DND-41 (cell line): ENCODE measurements at regions not wholly inside any gene's neighbourhood (a gene's known extent, or its start where the extent isn't known, plus 50 kb on each side); places are given as distances from the start of the nearest gene placed in this dataset.

Experiments used
- ATAC-seq: fragments of 200-7000 bp; cut with Tn5 transposase; 3 replicates; pipeline ENCODE4 v1.9.1; 2021; ENCODE audit warnings: low read depth; ENCODE audit not compliant: insufficient read depth
- DNase-seq: peaks from one replicate; pipeline ENCODE4 v3.0.0-alpha.2; 2020
- H2AFZ ChIP-seq: 2 replicates; pipeline ENCODE4 v1.6.0; 2012; ENCODE audit warnings: low read depth, low read length
- H3K27ac ChIP-seq: 2 replicates; pipeline ENCODE4 v1.5.1; 2012; ENCODE audit warnings: low read length, inconsistent platforms
- H3K27me3 ChIP-seq: fragments of 200-600 bp; sonication (generic); 2 replicates; pipeline ENCODE4 v1.6.0; 2012; ENCODE audit warnings: low read length, mild to moderate bottlenecking, inconsistent platforms; ENCODE audit not compliant: insufficient read depth, poor library complexity
- H3K36me3 ChIP-seq: 2 replicates; pipeline ENCODE4 v1.5.1; 2012; ENCODE audit warnings: low read length, inconsistent platforms; ENCODE audit not compliant: insufficient read depth
- H3K4me1 ChIP-seq: 2 replicates; pipeline ENCODE4 v1.5.1; 2012; ENCODE audit warnings: mild to moderate bottlenecking, low read length; ENCODE audit not compliant: insufficient read depth
- H3K4me2 ChIP-seq: 2 replicates; pipeline ENCODE4 v1.6.0; 2012; ENCODE audit warnings: mild to moderate bottlenecking, moderate library complexity, low read length, inconsistent platforms; ENCODE audit not compliant: insufficient read depth
- H3K4me3 ChIP-seq, 2 experiments: fragments of 200-600 bp in 1 of 2; shearing (Covaris generic) in 1 of 2; 2 replicates each; pipeline ENCODE4 v1.5.1; 2012 to 2016; ENCODE audit warnings: inconsistent platforms in 2 of 2, low read length in 2 of 2, mild to moderate bottlenecking in 2 of 2, low read depth in 1 of 2, moderate library complexity in 1 of 2
- H3K79me2 ChIP-seq: 2 replicates; pipeline ENCODE4 v1.6.0; 2012; ENCODE audit warnings: low read length, inconsistent platforms; ENCODE audit not compliant: insufficient read depth
- H3K9ac ChIP-seq: 2 replicates; pipeline ENCODE4 v1.6.0; 2012; ENCODE audit warnings: low read depth, mild to moderate bottlenecking, inconsistent platforms, low read length, moderate library complexity
- H3K9me3 ChIP-seq: 2 replicates; pipeline ENCODE4 v1.5.1; 2012; ENCODE audit warnings: low read length, moderate library complexity, mild to moderate bottlenecking, inconsistent platforms; ENCODE audit not compliant: insufficient read depth, severe bottlenecking
- H4K20me1 ChIP-seq: 2 replicates; pipeline ENCODE4 v1.6.0; 2012; ENCODE audit warnings: low read length; ENCODE audit not compliant: insufficient read depth
- EZH2 ChIP-seq: IDR thresholded peaks from 3 replicates; pipeline ENCODE4 v1.6.1; 2012; ENCODE audit warnings: borderline replicate concordance, low read depth, mild to moderate bottlenecking, moderate library complexity, low read length, inconsistent platforms; ENCODE audit not compliant: severe bottlenecking
- TF ChIP-seq, protein P1 (sequence below): IDR thresholded peaks from 2 replicates; pipeline ENCODE4 v1.5.1; 2012; ENCODE audit warnings: borderline replicate concordance, low read length, moderate library complexity, mild to moderate bottlenecking; ENCODE audit not compliant: poor library complexity, severe bottlenecking; ENCODE audit errors: extremely low read depth

GRCh38 chr4:83170952-83171399, 56.4 kb upstream of the PLAC8 start:
- H3K4me2 ChIP-seq = no peak overlapping the region
- no peak overlapping the region for H3K9ac ChIP-seq
- no peaks in the 10 kb centered on the region for H3K79me2 ChIP-seq
- no peak overlapping the region for H3K4me3 ChIP-seq
- peak overlapping the region; percentile 67; the same call in 1 of the 2 replicates for H2AFZ ChIP-seq
- H3K9me3 ChIP-seq = peaks cover 2% of the 10 kb centered on the region
- no peaks in the 10 kb centered on the region for H3K27me3 ChIP-seq
- DNase-seq = peak; percentile 45
- peaks cover 10% of the 10 kb centered on the region for H3K4me1 ChIP-seq
- peak; percentile 67 for ATAC-seq
- no peaks in the 10 kb centered on the region for H4K20me1 ChIP-seq
- no peaks in the 10 kb centered on the region for H3K36me3 ChIP-seq
- H3K27ac ChIP-seq = peak overlapping the region; percentile 64
- TF ChIP-seq, protein P1, sequence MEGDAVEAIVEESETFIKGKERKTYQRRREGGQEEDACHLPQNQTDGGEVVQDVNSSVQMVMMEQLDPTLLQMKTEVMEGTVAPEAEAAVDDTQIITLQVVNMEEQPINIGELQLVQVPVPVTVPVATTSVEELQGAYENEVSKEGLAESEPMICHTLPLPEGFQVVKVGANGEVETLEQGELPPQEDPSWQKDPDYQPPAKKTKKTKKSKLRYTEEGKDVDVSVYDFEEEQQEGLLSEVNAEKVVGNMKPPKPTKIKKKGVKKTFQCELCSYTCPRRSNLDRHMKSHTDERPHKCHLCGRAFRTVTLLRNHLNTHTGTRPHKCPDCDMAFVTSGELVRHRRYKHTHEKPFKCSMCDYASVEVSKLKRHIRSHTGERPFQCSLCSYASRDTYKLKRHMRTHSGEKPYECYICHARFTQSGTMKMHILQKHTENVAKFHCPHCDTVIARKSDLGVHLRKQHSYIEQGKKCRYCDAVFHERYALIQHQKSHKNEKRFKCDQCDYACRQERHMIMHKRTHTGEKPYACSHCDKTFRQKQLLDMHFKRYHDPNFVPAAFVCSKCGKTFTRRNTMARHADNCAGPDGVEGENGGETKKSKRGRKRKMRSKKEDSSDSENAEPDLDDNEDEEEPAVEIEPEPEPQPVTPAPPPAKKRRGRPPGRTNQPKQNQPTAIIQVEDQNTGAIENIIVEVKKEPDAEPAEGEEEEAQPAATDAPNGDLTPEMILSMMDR = no peak
- TF ChIP-seq EZH2 = no peak
